Esophagus squamous epithelium (tissue), 4 donors: ENCODE measurements at regions not wholly inside any gene's neighbourhood (a gene's known extent, or its start where the extent isn't known, plus 50 kb on each side); places are given as distances from the start of the nearest gene placed in this dataset.

Source experiments
- CTCF ChIP-seq, 6 experiments: fragments of 450-650 bp in 4 of 6; fragments of 200-600 bp in 2 of 6; sonication (generic) in 2 of 6; IDR thresholded peaks; one replicate each; pipeline ENCODE4 v1.5.1; 2016 to 2019; ENCODE audit warnings: antibody characterized with exemption in 6 of 6, mild to moderate bottlenecking in 4 of 6, moderate library complexity in 4 of 6
- POLR2A ChIP-seq, 4 donors: fragments of 450-650 bp; IDR thresholded peaks; one replicate each; pipeline ENCODE4 v1.6.1; 2017; ENCODE audit warnings: antibody characterized with exemption in 4 of 4, mild to moderate bottlenecking in 4 of 4, moderate library complexity in 3 of 4

- TF ChIP-seq POLR2A (IDR thresholded peaks at IDR 0.05) (no peak), CTCF (IDR thresholded peaks at IDR 0.05) (no peak)
Measured at GRCh38 chr10:76759681-76760080, 877.9 kb downstream of the KCNMA1 start.
